NCI-H2081 (cell line): ENCODE measurements at regions not wholly inside any gene's neighbourhood (a gene's known extent, or its start where the extent isn't known, plus 50 kb on each side); places are given as distances from the start of the nearest gene placed in this dataset.
"Not testable (repeated sequence)": the region's sequence is repeated elsewhere in the genome, so short reads cannot be mapped to it uniquely, and the experiment has no call there.

ENCODE experiments used
- DNase-seq, 2 experiments: peaks; one replicate each; lab custom pipeline; 2025; lab: John Stamatoyannopoulos, UW

GRCh38 chr3:144462337-144462736, 490.7 kb downstream of the DIPK2A start:
- DNase-seq = no peak

- DNase-seq = peak in 1 of 2 experiments; percentile 17
Measured at GRCh38 chr3:144463911-144464310, 492.3 kb downstream of the DIPK2A start.

DNA sequence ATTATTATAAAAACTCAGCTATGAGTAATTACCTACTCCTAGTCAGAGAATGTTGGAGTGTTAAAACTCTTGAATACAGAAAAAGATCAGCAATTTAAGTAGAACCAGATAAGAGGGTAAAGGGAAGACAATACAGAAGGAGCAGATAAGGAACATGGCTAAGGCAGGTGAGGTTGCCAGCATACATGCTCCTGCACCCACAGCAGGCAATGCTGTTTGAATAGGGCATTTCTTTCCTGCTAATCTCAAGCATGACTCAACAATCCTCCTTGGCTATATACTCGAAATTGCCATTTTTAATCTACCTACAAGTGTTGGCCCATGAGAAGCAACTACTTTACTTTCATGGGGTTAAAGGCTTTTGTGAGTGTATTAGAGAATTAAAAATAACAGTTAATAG, 494.5 kb downstream of the DIPK2A start:
- no peak for DNase-seq

DNA sequence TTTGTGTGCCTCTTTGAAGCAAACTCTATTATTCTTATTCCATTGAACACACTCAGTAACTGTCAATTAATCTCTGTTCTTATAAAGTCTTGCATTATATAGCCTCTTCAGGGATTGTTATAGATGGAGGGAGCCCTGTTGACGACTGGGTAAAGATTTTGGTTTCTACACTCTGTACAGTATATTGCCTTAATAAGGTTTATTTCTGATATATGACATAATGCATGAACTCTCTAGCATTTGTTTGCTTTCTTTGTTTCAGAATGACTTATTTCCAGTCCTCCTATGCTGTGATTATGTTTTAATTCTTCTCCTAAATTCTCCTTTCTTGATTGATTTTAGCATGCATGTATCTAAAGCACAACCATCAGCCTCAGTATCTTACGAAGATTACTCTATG, 494.9 kb downstream of the DIPK2A start:
- no peak for DNase-seq

DNA sequence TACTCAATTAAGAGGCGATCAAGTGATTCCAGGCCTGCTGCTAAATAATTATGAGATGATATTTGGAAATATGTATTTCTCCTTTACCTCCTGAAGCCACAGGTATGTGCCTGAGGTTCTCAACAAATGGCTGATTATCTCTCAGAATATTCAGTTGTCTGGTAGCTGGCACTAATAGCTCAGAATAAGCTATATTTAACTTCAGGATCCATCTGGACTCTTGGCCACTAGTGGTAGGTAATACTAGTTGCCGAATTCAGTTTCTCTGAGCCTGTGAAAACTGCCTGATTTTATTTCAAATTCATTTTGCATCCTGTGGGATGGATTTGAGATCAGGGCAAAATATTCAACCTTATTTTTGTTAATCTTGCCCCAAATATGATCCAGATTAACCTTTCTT, 499.0 kb downstream of the DIPK2A start:
- DNase-seq = no peak

- no peak for DNase-seq
Measured at GRCh38 chr3:144477593-144477992, 506.0 kb downstream of the DIPK2A start.

DNA sequence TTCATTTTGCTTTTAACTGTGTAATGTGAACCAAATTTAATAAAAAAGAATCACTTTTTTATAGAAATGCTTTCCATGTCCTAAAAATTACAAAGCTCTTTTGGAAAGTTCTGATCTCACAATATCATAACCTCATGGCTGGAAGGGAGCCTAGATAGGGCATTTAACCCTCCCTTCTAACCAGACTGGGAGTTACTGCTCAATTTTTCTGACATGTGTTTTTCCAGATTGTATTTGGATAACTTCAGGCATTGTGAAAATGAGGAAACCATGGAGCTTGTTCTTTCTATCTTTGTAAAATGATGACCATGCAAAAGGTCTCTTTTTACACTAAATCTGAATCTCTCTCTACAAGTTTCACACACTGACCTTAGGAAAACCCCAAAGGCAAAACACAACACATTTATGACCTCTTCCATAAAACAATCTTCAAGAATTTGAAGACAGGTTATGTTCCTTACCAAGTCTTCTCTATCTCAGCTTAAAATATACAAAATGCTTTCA, 508.8 kb downstream of the DIPK2A start:
- no peak for DNase-seq

GRCh38 chr3:144482876-144483275, 511.3 kb downstream of the DIPK2A start:
- DNase-seq = no peak

DNA sequence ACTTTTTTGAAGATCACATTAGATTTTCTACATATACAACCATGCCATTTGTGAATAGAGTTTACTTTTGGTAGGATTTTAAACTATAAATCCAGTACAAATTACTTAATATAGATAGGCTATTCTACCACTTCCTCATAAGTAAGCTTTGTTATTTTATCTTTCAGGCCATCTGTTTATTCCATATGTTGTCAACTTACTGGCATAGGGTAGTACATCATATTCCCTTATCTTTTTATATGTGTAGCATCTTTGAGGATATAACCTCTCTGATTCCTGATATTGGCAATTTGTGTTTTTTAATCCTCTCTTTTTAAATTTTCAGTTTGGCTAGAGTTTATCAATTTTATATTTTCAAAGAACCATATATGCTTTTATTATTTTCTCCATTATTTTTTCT, 515.4 kb downstream of the DIPK2A start:
- DNase-seq = no peak

DNA sequence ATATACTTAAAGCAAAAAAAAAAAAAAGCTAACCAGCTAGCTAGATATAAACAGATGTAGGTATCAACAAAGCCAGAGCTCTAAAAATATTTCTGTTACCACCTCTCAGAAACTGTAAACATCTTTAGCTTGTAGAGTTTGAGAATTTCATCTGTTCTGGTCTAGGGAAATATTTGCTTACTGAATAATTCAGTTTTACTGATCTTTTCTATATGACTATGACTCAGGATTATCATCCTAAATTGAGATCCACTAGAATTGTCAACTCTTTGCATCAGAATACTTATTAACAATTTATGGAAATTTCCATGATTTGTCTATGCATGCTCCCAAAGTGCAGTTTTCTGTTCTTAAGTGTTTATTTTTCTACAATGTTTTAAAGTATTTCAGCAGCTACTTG, 517.3 kb downstream of the DIPK2A start:
- no peak for DNase-seq

DNA sequence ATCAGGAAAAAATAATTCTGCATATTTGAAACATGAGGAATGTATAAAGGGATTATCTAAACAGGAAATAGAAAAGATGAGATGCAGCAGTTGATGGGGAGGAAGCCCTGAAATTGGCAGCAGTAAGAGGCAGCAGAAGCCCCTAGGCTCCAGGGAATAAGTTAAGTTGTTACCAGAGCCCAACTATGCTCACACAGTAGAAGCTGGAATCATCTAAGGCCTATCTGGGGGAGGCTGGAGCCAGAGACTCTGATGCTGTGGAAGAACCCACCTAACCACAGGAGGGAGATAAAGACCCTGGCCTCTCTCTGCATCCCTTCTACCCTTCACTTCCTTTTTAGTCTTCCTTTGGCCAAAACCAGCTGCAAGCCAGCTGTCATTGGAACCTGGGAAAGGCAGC, 519.7 kb downstream of the DIPK2A start:
- DNase-seq = no peak

GRCh38 chr3:144494651-144495050, 523.0 kb downstream of the DIPK2A start:
- not testable (repeated sequence) for DNase-seq

- no peak for DNase-seq
Measured at GRCh38 chr3:144496141-144496835, 524.7 kb downstream of the DIPK2A start.

DNA sequence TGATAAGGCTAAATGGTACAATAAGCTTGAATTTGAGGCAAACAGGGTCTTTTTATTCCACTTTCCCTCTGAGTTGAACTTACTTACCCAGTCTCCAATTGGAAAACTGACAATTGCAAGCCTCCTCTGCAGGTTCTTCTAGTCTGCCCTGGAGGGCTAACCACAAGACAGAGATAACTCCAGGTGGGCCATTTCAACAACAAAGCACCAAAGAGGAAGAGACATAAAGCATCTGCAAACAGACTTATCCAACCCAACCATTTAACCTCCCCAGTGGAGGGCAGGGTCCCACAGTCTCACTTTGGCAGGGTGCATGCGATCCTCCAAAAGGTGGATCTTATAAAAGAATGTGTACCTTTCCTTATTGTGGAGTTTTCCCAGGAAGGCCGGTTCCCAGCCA, 525.8 kb downstream of the DIPK2A start:
- no peak for DNase-seq

DNA sequence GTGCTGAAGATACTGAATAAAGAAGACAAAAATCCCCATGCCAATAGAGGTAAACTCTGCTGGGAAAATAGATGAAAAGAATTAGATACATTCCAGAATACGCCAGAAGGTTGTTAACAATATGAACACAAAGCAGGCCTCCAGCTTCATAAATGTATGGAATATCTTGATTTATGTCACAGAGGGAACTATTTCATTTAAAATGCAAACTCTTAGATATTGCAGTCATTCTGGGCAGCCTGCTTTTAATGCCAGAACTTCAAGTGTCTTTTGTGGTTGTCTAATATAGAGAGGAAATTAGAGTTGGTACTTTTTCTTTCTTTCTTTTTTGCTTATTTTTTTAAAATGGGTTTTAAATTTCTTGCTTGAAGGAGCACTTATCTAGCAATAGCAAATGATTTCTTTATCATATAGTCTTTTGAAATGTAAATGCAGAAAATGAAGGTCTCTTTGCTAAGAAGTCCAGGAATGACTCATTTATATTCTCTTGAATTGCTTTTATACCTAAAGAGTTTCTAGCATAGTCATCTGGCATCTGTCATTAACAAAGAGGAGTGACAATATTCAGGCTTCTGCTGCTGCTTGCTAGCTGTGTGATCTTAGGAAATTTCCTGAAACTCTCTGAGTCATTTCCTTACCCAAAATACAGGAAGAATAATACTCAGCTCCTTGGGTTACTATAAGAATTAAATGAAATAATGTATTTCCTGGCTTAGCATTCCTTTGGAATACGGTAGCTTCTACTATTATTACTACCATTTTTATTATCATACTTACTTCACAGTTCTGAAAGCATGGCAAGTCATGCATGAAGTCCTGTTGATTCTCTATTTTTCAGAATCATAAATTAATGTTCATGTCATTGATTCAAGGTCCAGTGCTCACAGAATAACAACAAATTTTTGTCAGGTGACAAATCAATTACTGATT, 527.6 kb downstream of the DIPK2A start:
- DNase-seq = no peak

GRCh38 chr3:144501467-144501866, 529.8 kb downstream of the DIPK2A start:
- no peak for DNase-seq

GRCh38 chr3:144502402-144502801, 530.8 kb downstream of the DIPK2A start:
- no peak for DNase-seq

GRCh38 chr3:144506375-144506774, 534.8 kb downstream of the DIPK2A start:
- not testable (repeated sequence) for DNase-seq

GRCh38 chr3:144511346-144511745, 539.7 kb downstream of the DIPK2A start:
- no peak for DNase-seq

GRCh38 chr3:144516026-144516425, 544.4 kb downstream of the DIPK2A start:
- no peak for DNase-seq

DNA sequence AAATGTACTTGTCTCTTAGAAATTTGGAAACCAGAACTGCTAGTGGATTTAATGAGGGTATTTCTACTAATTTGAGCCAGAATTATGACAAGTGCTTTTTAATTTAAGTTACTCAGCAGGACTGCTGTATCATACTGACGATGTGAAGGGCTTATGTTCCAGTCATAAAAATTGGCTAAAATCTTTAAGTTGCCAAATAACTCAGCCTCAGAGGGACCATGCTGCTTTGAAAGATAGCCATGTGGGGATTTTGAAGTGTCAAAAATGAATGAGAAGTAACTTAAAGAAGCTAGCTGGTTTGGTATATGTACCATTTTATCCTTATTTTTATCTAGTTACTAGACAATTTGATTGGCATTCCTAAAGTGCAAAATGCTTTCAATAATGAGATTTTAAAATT, 545.0 kb downstream of the DIPK2A start:
- DNase-seq = no peak

- no peak for DNase-seq
Measured at GRCh38 chr3:144521131-144521530, 549.5 kb downstream of the DIPK2A start.

DNA sequence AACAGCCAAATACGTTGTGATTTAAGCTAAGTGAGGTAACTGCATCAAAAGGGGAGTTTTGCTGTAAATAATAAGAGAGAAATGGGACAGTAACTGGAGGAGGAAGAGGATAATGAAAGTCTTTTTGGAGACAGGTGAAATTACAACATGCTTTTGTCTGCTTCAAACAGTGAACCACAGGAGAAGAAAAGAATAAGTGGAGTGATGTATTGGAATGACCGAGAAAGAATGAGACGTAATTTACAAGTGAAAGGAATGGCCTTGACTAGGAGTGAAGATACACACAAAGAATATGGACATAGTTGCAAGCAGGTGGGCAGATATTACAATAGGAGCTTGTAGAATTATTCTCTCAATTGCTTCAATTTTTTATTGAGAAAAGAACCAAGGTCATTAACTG, 550.8 kb downstream of the DIPK2A start:
- no peak for DNase-seq
